T follicular helper cell (primary cell): ENCODE measurements at regions not wholly inside any gene's neighbourhood (a gene's known extent, or its start where the extent isn't known, plus 50 kb on each side); places are given as distances from the start of the nearest gene placed in this dataset.

Experiments
- DNase-seq: peaks from one replicate; pipeline ENCODE4 v3.0.0-alpha.2; 2020; ENCODE audit warnings: low read depth

DNA sequence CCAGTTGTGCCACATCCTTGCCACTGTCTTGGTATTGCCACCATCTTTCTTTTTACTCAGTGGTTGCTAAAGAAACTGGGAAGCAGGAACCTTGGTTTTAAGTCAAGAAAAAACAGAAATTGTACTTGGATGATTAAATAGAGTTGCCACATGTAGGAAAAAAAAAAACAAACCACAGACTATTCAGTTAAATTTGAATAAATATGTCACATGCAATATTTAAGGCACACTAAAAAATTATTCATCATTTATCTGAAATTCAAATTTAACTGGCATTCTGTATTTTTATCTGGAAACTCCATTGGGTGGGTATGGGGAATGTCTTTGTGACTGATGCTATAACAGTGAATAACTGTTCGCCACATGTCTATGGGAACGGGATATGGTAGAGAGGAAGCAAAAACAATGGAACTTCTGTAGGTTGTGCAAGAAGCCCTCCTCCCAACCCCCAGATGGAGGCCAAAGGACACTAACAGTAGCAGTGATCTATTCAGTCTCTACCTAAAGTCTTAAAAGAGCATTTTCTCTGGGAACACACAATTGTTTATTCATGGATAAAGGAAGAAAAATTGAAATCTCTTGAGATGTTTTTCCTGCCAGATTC lies 57.0 kb upstream of the PLAC8 start:
- DNase-seq: no peak

DNA sequence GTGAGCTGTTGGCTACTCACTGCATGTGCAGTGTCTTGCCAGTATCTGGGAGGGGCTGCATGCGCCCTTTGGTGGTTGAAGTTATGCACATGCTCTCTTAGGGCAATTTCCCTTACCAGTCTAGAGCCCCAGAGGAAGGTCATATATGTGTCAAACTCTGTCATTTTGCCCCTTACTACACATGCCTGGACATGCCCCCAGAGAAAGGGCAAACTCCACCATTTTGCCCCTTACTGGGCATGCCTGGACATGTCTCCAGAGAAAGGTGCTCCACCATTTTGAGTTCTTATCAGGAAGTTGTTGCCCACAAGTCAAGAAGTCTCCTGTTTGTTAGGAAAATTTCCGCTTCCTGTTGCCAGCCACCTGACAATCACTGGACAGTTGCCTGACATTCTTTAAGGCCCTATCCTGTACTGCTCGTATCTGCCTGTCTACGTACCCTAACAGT lies 56.4 kb upstream of the PLAC8 start:
- DNase-seq: no peak
